MM.1S (cell line): ENCODE measurements at regions not wholly inside any gene's neighbourhood (a gene's known extent, or its start where the extent isn't known, plus 50 kb on each side); places are given as distances from the start of the nearest gene placed in this dataset.

Source experiments
- EZH2 ChIP-seq: fragments of 300-600 bp; sonication (generic); optimal IDR thresholded peaks from 2 replicates; pipeline ENCODE3; 2017; ENCODE audit warnings: low read depth, mild to moderate bottlenecking, antibody characterized with exemption, low read length, mixed read lengths
- EZH2phosphoT487 ChIP-seq: fragments of 300-600 bp; sonication (generic); IDR thresholded peaks from 2 replicates; pipeline ENCODE4 v1.6.1; 2018; ENCODE audit warnings: antibody characterized with exemption, low read length
- TF ChIP-seq, protein P1 (sequence below): fragments of 300-600 bp; sonication (generic); IDR thresholded peaks from 2 replicates; pipeline ENCODE4 v1.5.1; 2016; ENCODE audit warnings: antibody characterized with exemption, low read length, mixed read lengths

DNA sequence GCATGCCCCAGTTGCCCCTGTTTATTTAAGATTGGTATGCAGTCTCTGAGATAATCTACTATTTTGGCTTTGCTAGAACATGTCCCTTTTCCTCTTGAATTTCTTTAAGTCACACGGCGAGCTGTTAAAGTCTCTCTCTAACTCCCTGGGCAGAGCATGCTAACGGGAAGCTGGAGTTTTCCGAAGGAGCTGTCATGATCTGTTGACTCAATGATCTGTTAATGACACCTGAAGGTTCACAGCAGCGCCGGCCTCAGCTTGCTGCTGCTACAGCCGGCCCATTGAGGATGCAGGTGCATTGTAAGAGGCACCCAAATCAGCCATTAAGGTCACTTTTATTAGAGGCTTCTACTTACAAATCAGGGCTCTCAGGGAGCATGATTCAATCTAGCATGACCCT lies 1203.4 kb downstream of the MAT2B start:
- TF ChIP-seq EZH2 (no peak), EZH2phosphoT487 (no peak)
- TF ChIP-seq, protein P1, sequence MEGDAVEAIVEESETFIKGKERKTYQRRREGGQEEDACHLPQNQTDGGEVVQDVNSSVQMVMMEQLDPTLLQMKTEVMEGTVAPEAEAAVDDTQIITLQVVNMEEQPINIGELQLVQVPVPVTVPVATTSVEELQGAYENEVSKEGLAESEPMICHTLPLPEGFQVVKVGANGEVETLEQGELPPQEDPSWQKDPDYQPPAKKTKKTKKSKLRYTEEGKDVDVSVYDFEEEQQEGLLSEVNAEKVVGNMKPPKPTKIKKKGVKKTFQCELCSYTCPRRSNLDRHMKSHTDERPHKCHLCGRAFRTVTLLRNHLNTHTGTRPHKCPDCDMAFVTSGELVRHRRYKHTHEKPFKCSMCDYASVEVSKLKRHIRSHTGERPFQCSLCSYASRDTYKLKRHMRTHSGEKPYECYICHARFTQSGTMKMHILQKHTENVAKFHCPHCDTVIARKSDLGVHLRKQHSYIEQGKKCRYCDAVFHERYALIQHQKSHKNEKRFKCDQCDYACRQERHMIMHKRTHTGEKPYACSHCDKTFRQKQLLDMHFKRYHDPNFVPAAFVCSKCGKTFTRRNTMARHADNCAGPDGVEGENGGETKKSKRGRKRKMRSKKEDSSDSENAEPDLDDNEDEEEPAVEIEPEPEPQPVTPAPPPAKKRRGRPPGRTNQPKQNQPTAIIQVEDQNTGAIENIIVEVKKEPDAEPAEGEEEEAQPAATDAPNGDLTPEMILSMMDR: no peak
